GM18870 (cell line): ENCODE measurements at regions not wholly inside any gene's neighbourhood (a gene's known extent, or its start where the extent isn't known, plus 50 kb on each side); places are given as distances from the start of the nearest gene placed in this dataset.

Source experiments
- ATAC-seq: cut with Tn5 transposase; IDR thresholded peaks from one replicate; pipeline ENCODE4 v1.9.1; 2021; ENCODE audit warnings: moderate library complexity; ENCODE audit not compliant: unreplicated experiment

GRCh38 chr12:131608740-131609690 lies 101.9 kb upstream of the SFSWAP start:
- no peak for ATAC-seq

- no peak for ATAC-seq
Measured at GRCh38 chr12:131609762-131610161, 101.1 kb upstream of the SFSWAP start.

- no peak for ATAC-seq
Measured at GRCh38 chr12:131610181-131610580, 100.7 kb upstream of the SFSWAP start.

- no peak for ATAC-seq
Measured at GRCh38 chr12:131610891-131611290, 100.0 kb upstream of the SFSWAP start.

GRCh38 chr12:131611416-131612091 lies 99.3 kb upstream of the SFSWAP start:
- ATAC-seq, result no peak

GRCh38 chr12:131612092-131612755 lies 98.7 kb upstream of the SFSWAP start:
- no peak for ATAC-seq

- no peak for ATAC-seq
Measured at GRCh38 chr12:131613186-131613585, 97.7 kb upstream of the SFSWAP start.

GRCh38 chr12:131613678-131614077 lies 97.2 kb upstream of the SFSWAP start:
- no peak for ATAC-seq

GRCh38 chr12:131615326-131616042 lies 95.4 kb upstream of the SFSWAP start:
- ATAC-seq, result no peak

- no peak for ATAC-seq
Measured at GRCh38 chr12:131616043-131616700, 94.7 kb upstream of the SFSWAP start.

GRCh38 chr12:131616738-131617137 lies 94.2 kb upstream of the SFSWAP start:
- no peak for ATAC-seq

GRCh38 chr12:131617179-131617578 lies 93.7 kb upstream of the SFSWAP start:
- no peak for ATAC-seq

- no peak for ATAC-seq
Measured at GRCh38 chr12:131617596-131618302, 93.1 kb upstream of the SFSWAP start.

- ATAC-seq, result no peak
Measured at GRCh38 chr12:131618303-131618658, 92.6 kb upstream of the SFSWAP start.

- ATAC-seq, result no peak
Measured at GRCh38 chr12:131618701-131619100, 92.2 kb upstream of the SFSWAP start.

- ATAC-seq, result no peak
Measured at GRCh38 chr12:131619106-131619642, 91.7 kb upstream of the SFSWAP start.

- no peak for ATAC-seq
Measured at GRCh38 chr12:131619736-131620506, 91.0 kb upstream of the SFSWAP start.

- ATAC-seq, result no peak
Measured at GRCh38 chr12:131620520-131620919, 90.4 kb upstream of the SFSWAP start.
